H9 (cell line): ENCODE measurements at regions not wholly inside any gene's neighbourhood (a gene's known extent, or its start where the extent isn't known, plus 50 kb on each side); places are given as distances from the start of the nearest gene placed in this dataset.

Experiments used
- DNase-seq: peaks from one replicate; pipeline ENCODE4 v3.0.0-alpha.2; 2017
- H2AFZ ChIP-seq: one replicate; pipeline ENCODE4 v1.6.1; 2013; ENCODE audit warnings: mild to moderate bottlenecking, low read length, control low read depth, moderate library complexity
- H2AK5ac ChIP-seq: 2 replicates; pipeline ENCODE4 v1.6.1; 2013; ENCODE audit warnings: low read length, control low read depth, mixed read lengths; ENCODE audit not compliant: insufficient read length
- H2BK120ac ChIP-seq: one replicate; pipeline ENCODE4 v1.6.1; 2013; ENCODE audit warnings: low read depth, mild to moderate bottlenecking, low read length, control low read depth, inconsistent platforms; ENCODE audit not compliant: poor library complexity, severe bottlenecking
- H2BK12ac ChIP-seq: 2 replicates; pipeline ENCODE4 v1.6.1; 2013; ENCODE audit warnings: low read length, control low read depth, mixed read lengths, low read depth; ENCODE audit not compliant: insufficient read length
- H2BK15ac ChIP-seq: 2 replicates; pipeline ENCODE4 v1.6.1; 2013; ENCODE audit warnings: low read depth, low read length, control low read depth
- H2BK20ac ChIP-seq: one replicate; pipeline ENCODE4 v1.6.1; 2013; ENCODE audit warnings: low read depth, mild to moderate bottlenecking, low read length, control low read depth, inconsistent platforms; ENCODE audit not compliant: poor library complexity, severe bottlenecking
- H2BK5ac ChIP-seq: 2 replicates; pipeline ENCODE4 v1.6.1; 2013; ENCODE audit warnings: low read length, control low read depth, mixed read lengths; ENCODE audit not compliant: insufficient read length
- H3K14ac ChIP-seq: 2 replicates; pipeline ENCODE4 v1.6.1; 2013; ENCODE audit warnings: low read length, control low read depth; ENCODE audit not compliant: insufficient read depth
- H3K18ac ChIP-seq: 2 replicates; pipeline ENCODE4 v1.6.1; 2013; ENCODE audit warnings: low read depth, mild to moderate bottlenecking, mixed read lengths, low read length, control low read depth; ENCODE audit not compliant: insufficient read length
- H3K23ac ChIP-seq: 2 replicates; pipeline ENCODE4 v1.6.1; 2013; ENCODE audit warnings: low read length, control low read depth, mixed read lengths, low read depth; ENCODE audit not compliant: insufficient read length
- H3K23me2 ChIP-seq: 2 replicates; pipeline ENCODE4 v1.6.1; 2013; ENCODE audit warnings: low read depth, mild to moderate bottlenecking, mixed read lengths, low read length, control low read depth; ENCODE audit not compliant: insufficient read length, poor library complexity, severe bottlenecking
- H3K27ac ChIP-seq: 2 replicates; pipeline ENCODE4 v1.5.1; 2013; ENCODE audit warnings: low read length, control low read depth, mixed read lengths, low read depth; ENCODE audit not compliant: insufficient read length
- H3K27me3 ChIP-seq: 2 replicates; pipeline ENCODE4 v1.6.1; 2013; ENCODE audit warnings: low read length, control low read depth, inconsistent platforms; ENCODE audit not compliant: insufficient read depth
- H3K4ac ChIP-seq: 2 replicates; pipeline ENCODE4 v1.6.1; 2013; ENCODE audit warnings: low read depth, mild to moderate bottlenecking, control low read depth, inconsistent platforms, low read length, moderate library complexity
- H3K4me1 ChIP-seq: 2 replicates; pipeline ENCODE4 v1.6.1; 2013; ENCODE audit warnings: low read length, control low read depth, inconsistent platforms; ENCODE audit not compliant: insufficient read depth
- H3K4me2 ChIP-seq: 2 replicates; pipeline ENCODE4 v1.6.1; 2013; ENCODE audit warnings: low read length, control low read depth, mixed read lengths; ENCODE audit not compliant: insufficient read length, insufficient read depth
- H3K56ac ChIP-seq: 2 replicates; pipeline ENCODE4 v1.6.1; 2013; ENCODE audit warnings: low read depth, mild to moderate bottlenecking, mixed read lengths, low read length, control low read depth; ENCODE audit not compliant: insufficient read length
- H3K79me1 ChIP-seq: 2 replicates; pipeline ENCODE4 v1.6.1; 2013; ENCODE audit warnings: low read depth, mild to moderate bottlenecking, moderate library complexity, low read length, control low read depth, inconsistent platforms; ENCODE audit not compliant: insufficient read depth, poor library complexity, severe bottlenecking
- H3K79me2 ChIP-seq: 2 replicates; pipeline ENCODE4 v1.6.1; 2013; ENCODE audit warnings: low read length, control low read depth, inconsistent platforms; ENCODE audit not compliant: insufficient read depth
- H3K9ac ChIP-seq: 2 replicates; pipeline ENCODE4 v1.6.1; 2013; ENCODE audit warnings: low read length, control low read depth, mixed read lengths; ENCODE audit not compliant: insufficient read length; ENCODE audit errors: extremely low read depth
- H3K9me3 ChIP-seq: one replicate; pipeline ENCODE4 v1.6.1; 2013; ENCODE audit warnings: low read depth, low read length, inconsistent platforms; ENCODE audit not compliant: control insufficient read depth
- H3T11ph ChIP-seq: one replicate; pipeline ENCODE4 v1.6.1; 2013; ENCODE audit warnings: mild to moderate bottlenecking, low read length, control low read depth, inconsistent platforms
- H4K20me1 ChIP-seq: one replicate; pipeline ENCODE4 v1.6.1; 2013; ENCODE audit not compliant: control insufficient read depth, insufficient read length, insufficient read depth
- H4K5ac ChIP-seq: 2 replicates; pipeline ENCODE4 v1.6.1; 2013; ENCODE audit warnings: low read depth, mild to moderate bottlenecking, mixed read lengths, low read length, control low read depth; ENCODE audit not compliant: insufficient read length
- H4K8ac ChIP-seq: replicated peaks from 2 replicates; pipeline ENCODE4 v1.6.1; 2013; ENCODE audit warnings: low read length, control low read depth, mixed read lengths, low read depth; ENCODE audit not compliant: insufficient read length
- H4K91ac ChIP-seq: 2 replicates; pipeline ENCODE4 v1.6.1; 2013; ENCODE audit warnings: low read depth, mild to moderate bottlenecking, moderate library complexity, mixed read lengths, low read length, control low read depth; ENCODE audit not compliant: insufficient read length
- H3K27ac Mint-ChIP-seq, 3 experiments: 2 replicates in 2 of 3; 3 replicates in 1 of 3; pipeline ENCODE4 v1.8.0; 2020 to 2021; ENCODE audit warnings: mixed read lengths in 3 of 3, mild to moderate bottlenecking in 1 of 3, moderate library complexity in 1 of 3
- H3K27me3 Mint-ChIP-seq: 2 replicates; pipeline ENCODE4 v1.8.0; 2021; ENCODE audit warnings: low read depth, mild to moderate bottlenecking, moderate library complexity, mixed read lengths
- H3K36me3 Mint-ChIP-seq, 3 experiments: 2 replicates in 2 of 3; 3 replicates in 1 of 3; pipeline ENCODE4 v1.8.0; 2020 to 2021; ENCODE audit warnings: low read depth in 3 of 3, mixed read lengths in 3 of 3; ENCODE audit not compliant: insufficient read depth in 1 of 3
- H3K4me1 Mint-ChIP-seq, 2 experiments: 2 replicates each; pipeline ENCODE4 v1.8.0; 2020; ENCODE audit warnings: mixed read lengths in 2 of 2
- H3K4me3 Mint-ChIP-seq, 2 experiments: 2 replicates in 1 of 2; 3 replicates in 1 of 2; pipeline ENCODE4 v1.8.0; 2020 to 2021; ENCODE audit warnings: mild to moderate bottlenecking in 2 of 2, mixed read lengths in 2 of 2, moderate library complexity in 1 of 2
- H3K9me3 Mint-ChIP-seq, 2 experiments: 2 replicates in 1 of 2; 3 replicates in 1 of 2; pipeline ENCODE4 v1.8.0; 2020; ENCODE audit warnings: mild to moderate bottlenecking in 2 of 2, mixed read lengths in 2 of 2, moderate library complexity in 1 of 2
- CTCF ChIP-seq: fragments of 200-600 bp; sonication (generic); conservative IDR thresholded peaks from 3 replicates; pipeline ENCODE4 v1.8.0; 2021; ENCODE audit warnings: antibody characterized with exemption, mild to moderate bottlenecking
- WGBS: extraction: QIAGEN DNeasy Blood & Tissue Kit; methylation state at CpG from one replicate; pipeline ENCODE4 v1.1.7; 2013; ENCODE audit warnings: missing lambda C conversion rate, low lambda C conversion rate, mixed read lengths; ENCODE audit not compliant: insufficient read length; ENCODE audit errors: extremely low coverage; 5-methylcytosine and 5-hydroxymethylcytosine counted together

GRCh38 chr1:219114014-219114413, 59.7 kb upstream of the LYPLAL1 start:
- H3K4ac ChIP-seq, result no peak overlapping the region
- H3K18ac ChIP-seq, result no peak overlapping the region

More at GRCh38 chr1:219114014-219114413, 59.7 kb upstream of the LYPLAL1 start:
- Mint-ChIP-seq H3K4me3 (no peak overlapping the region), H3K4me1 (no peaks in the 10 kb centered on the region), H3K27ac (no peak overlapping the region), H3K9me3 (peaks cover 7 to 9% of the 10 kb centered on the region in 2 experiments), H3K27me3 (peaks cover 2% of the 10 kb centered on the region; the same call in 1 of the 2 replicates), H3K36me3 (peaks cover 2 to 5% (median 2%) of the 10 kb centered on the region in 3 experiments; a peak in 3 of 7 replicates)
- Histone ChIP-seq H2AK5ac (no peak overlapping the region), H3K4me1 (no peaks in the 10 kb centered on the region), H2BK20ac (no peak overlapping the region), H2AFZ (no peak overlapping the region), H3K27ac (no peak overlapping the region), H3K14ac (no peak overlapping the region), H3T11ph (no peak overlapping the region), H2BK5ac (no peak overlapping the region), H3K4me2 (no peak overlapping the region), H4K8ac (no peak overlapping the region), H4K91ac (no peak overlapping the region), H3K56ac (no peak overlapping the region), H2BK12ac (no peak overlapping the region), H4K20me1 (no peaks in the 10 kb centered on the region), H3K9me3 (no peaks in the 10 kb centered on the region), H4K5ac (no peak overlapping the region), H2BK15ac (no peak overlapping the region), H3K79me2 (no peaks in the 10 kb centered on the region), H3K23ac (no peak overlapping the region), H3K27me3 (no peaks in the 10 kb centered on the region; the same call in 1 of the 2 replicates), H3K23me2 (no peaks in the 10 kb centered on the region), H3K79me1 (no peaks in the 10 kb centered on the region), H2BK120ac (no peak overlapping the region), H3K9ac (no peak overlapping the region)
- DNase-seq, result no peak
- no CpG with 5 or more reads among the region's 1 CpG for WGBS
- no peak for TF ChIP-seq CTCF
